Ascending aorta (tissue), 2 donors: ENCODE measurements at regions not wholly inside any gene's neighbourhood (a gene's known extent, or its start where the extent isn't known, plus 50 kb on each side); places are given as distances from the start of the nearest gene placed in this dataset.

Experiments used
- DNase-seq, 2 donors: peaks; one replicate each; pipeline ENCODE4 v3.0.0-alpha.2; 2019; ENCODE audit warnings: low spot score in 2 of 2
- H3K27ac ChIP-seq, 2 donors: fragments of 200-600 bp; sonication (generic); one replicate each; pipeline ENCODE4 v1.5.1; 2016 to 2017; ENCODE audit warnings: mild to moderate bottlenecking in 1 of 2
- H3K27me3 ChIP-seq: fragments of 200-600 bp; sonication (generic); one replicate; pipeline ENCODE4 v1.5.1; 2017
- H3K36me3 ChIP-seq, 2 donors: fragments of 200-600 bp; sonication (generic); one replicate each; pipeline ENCODE4 v1.5.1; 2016
- H3K4me1 ChIP-seq, 2 donors: fragments of 200-600 bp; sonication (generic); one replicate each; pipeline ENCODE4 v1.5.1; 2016 to 2017; ENCODE audit warnings: mild to moderate bottlenecking in 1 of 2
- H3K4me3 ChIP-seq, 2 donors: fragments of 200-600 bp; sonication (generic); one replicate each; pipeline ENCODE4 v1.5.1; 2016 to 2017; ENCODE audit warnings: mild to moderate bottlenecking in 1 of 2
- H3K9me3 ChIP-seq, 2 donors: fragments of 200-600 bp; sonication (generic); one replicate each; pipeline ENCODE4 v1.5.1; 2016
- intact Hi-C: fragments of 100-400 bp; cut with DNase I; formaldehyde crosslinking; loops from one replicate; pipeline ENCODE4 v1.15.1; 2023
- TF ChIP-seq, protein P1 (sequence below), 3 experiments: fragments of 200-600 bp in 2 of 3; fragments of 450-650 bp in 1 of 3; sonication (generic) in 2 of 3; IDR thresholded peaks; one replicate each; pipeline ENCODE4 v1.5.1; 2016 to 2019; ENCODE audit warnings: antibody characterized with exemption in 3 of 3, mild to moderate bottlenecking in 1 of 3, moderate library complexity in 1 of 3

DNA sequence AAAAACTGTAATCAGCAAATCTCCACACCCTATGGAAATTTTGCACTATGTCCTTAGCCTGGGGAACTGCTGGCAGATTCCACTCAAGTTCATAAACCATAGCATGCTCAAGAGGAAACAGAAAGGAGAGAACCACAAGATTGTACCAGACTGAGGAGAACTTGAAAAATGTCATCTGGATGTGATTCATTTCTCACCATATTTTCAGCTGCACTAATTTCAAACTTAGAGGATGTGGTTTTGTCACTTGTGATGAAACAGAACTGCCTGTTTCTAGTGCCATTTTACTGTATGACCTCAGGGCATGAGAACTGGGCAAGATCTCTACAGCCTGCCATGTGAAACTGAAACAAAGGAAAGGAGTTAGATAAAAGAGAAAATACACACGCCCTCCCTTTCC, 1493.1 kb upstream of the FLRT2 start:
- DNase-seq, result no peak
- no peak overlapping the region for H3K27ac ChIP-seq
- TF ChIP-seq, protein P1, sequence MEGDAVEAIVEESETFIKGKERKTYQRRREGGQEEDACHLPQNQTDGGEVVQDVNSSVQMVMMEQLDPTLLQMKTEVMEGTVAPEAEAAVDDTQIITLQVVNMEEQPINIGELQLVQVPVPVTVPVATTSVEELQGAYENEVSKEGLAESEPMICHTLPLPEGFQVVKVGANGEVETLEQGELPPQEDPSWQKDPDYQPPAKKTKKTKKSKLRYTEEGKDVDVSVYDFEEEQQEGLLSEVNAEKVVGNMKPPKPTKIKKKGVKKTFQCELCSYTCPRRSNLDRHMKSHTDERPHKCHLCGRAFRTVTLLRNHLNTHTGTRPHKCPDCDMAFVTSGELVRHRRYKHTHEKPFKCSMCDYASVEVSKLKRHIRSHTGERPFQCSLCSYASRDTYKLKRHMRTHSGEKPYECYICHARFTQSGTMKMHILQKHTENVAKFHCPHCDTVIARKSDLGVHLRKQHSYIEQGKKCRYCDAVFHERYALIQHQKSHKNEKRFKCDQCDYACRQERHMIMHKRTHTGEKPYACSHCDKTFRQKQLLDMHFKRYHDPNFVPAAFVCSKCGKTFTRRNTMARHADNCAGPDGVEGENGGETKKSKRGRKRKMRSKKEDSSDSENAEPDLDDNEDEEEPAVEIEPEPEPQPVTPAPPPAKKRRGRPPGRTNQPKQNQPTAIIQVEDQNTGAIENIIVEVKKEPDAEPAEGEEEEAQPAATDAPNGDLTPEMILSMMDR (IDR thresholded peaks at IDR 0.05), result no peak
- no peak overlapping the region for H3K4me3 ChIP-seq
- no peaks in the 10 kb centered on the region for H3K27me3 ChIP-seq
- H3K36me3 ChIP-seq, result no peaks in the 10 kb centered on the region
- no peaks in the 10 kb centered on the region for H3K9me3 ChIP-seq
- H3K4me1 ChIP-seq, result no peaks in the 10 kb centered on the region
- intact Hi-C loops, result no loop called here

DNA sequence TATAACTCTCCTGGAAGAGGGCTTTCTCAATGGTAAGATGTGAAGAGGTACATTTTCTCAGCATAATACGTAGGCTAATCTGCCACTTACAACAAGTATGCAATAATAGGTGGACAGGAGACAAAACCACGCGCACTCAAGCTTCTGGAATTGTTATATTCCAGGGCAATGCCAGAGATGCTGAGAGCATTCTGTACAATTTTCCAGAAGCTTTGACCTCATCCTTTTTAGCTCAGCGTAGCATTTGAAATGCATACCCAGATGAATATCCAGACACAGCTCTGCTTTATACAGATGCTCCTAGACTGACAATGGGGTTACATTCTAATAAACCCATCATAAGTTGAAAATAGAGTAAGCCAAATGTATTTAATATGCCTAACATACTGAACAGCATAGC, 1492.4 kb upstream of the FLRT2 start:
- H3K9me3 ChIP-seq, result no peaks in the 10 kb centered on the region
- intact Hi-C loops, result no loop called here
- H3K27me3 ChIP-seq, result no peaks in the 10 kb centered on the region
- no peak for DNase-seq
- no peaks in the 10 kb centered on the region for H3K4me1 ChIP-seq
- H3K4me3 ChIP-seq, result no peak overlapping the region
- H3K27ac ChIP-seq, result no peak overlapping the region
- TF ChIP-seq, protein P1 (IDR thresholded peaks at IDR 0.05), result no peak
- no peaks in the 10 kb centered on the region for H3K36me3 ChIP-seq

DNA sequence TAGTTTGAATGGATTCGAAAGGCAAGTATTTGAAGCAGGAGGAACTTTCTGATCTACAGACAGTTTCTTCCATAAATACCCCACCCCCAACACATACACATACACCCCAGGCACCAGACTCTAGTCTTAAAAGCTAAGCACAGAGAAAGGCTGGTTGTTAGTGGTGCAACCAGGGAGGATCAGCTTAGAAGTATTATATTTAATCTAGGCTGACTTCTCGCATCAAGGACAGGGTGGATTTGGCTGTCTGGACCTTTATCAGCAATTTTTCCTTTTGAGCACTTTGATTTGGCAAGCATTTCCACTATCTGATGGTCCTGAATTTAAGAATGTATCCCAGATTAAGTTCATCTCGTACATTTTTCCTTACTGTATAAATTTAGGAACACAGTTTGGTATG, 1489.8 kb upstream of the FLRT2 start:
- H3K27me3 ChIP-seq, result no peaks in the 10 kb centered on the region
- no peak overlapping the region for H3K4me3 ChIP-seq
- H3K36me3 ChIP-seq, result no peaks in the 10 kb centered on the region
- H3K27ac ChIP-seq, result no peak overlapping the region
- no peaks in the 10 kb centered on the region for H3K4me1 ChIP-seq
- TF ChIP-seq, protein P1 (IDR thresholded peaks at IDR 0.05), result no peak
- DNase-seq, result no peak
- intact Hi-C loops, result no loop called here
- H3K9me3 ChIP-seq, result no peaks in the 10 kb centered on the region

DNA sequence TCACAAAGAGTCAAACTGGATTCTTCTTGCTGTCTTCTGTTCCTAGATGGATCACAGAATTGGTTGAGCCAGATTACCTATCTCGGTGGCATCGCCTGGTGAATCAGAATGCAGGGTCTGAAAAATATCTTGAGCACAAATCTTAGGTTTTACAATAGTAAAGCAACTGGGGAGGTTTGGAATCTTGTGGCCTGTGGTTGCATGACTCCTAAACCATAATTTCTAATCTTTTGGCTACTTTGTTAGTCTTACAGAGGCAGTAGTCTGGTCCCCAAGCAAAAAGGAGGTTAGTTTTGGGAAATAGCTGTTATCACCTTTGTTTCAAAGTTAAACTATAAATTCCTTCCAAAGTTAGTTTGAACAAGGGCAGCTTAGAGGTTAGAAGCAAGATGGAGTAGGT, 1488.5 kb upstream of the FLRT2 start:
- H3K4me3 ChIP-seq, result no peak overlapping the region
- no peaks in the 10 kb centered on the region for H3K27me3 ChIP-seq
- H3K36me3 ChIP-seq, result no peaks in the 10 kb centered on the region
- H3K9me3 ChIP-seq, result no peaks in the 10 kb centered on the region
- H3K27ac ChIP-seq, result no peak overlapping the region
- no peak for DNase-seq
- TF ChIP-seq, protein P1 (IDR thresholded peaks at IDR 0.05), result no peak
- H3K4me1 ChIP-seq, result no peaks in the 10 kb centered on the region
- intact Hi-C loops, result no loop called here

DNA sequence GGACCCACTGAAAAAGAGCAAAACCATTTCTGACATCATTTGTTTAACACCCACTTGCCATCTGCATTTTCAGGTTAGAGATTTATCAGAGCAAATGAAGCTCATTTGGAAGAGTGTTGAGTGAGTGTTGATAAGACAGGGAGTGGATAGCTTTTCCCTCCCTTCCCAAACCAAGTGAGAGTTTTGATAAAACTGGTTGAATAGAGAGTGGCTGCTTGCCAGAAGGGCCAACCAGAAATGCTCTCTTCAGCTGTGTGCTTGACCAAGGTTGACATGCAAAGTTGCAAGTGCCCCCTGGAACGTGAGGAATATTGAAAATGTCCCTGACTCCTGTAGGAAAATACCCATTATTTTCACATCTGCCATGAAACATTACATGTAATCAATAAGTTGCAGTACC, 1487.0 kb upstream of the FLRT2 start:
- TF ChIP-seq, protein P1 (IDR thresholded peaks at IDR 0.05), result no peak
- no peak overlapping the region for H3K27ac ChIP-seq
- H3K4me3 ChIP-seq, result no peak overlapping the region
- no peaks in the 10 kb centered on the region for H3K27me3 ChIP-seq
- H3K9me3 ChIP-seq, result no peaks in the 10 kb centered on the region
- H3K36me3 ChIP-seq, result no peaks in the 10 kb centered on the region
- DNase-seq, result no peak
- intact Hi-C loops, result no loop called here
- no peaks in the 10 kb centered on the region for H3K4me1 ChIP-seq
